SK-N-MC (cell line): ENCODE measurements at regions not wholly inside any gene's neighbourhood (a gene's known extent, or its start where the extent isn't known, plus 50 kb on each side); places are given as distances from the start of the nearest gene placed in this dataset.

Source experiments
- EZH2 ChIP-seq: fragments of 200-600 bp; sonication (generic); IDR thresholded peaks from one replicate; pipeline ENCODE4 v1.6.1; 2017; ENCODE audit warnings: antibody characterized with exemption
- FOXP2 ChIP-seq: optimal IDR thresholded peaks from 2 replicates; pipeline ENCODE3; 2011; ENCODE audit warnings: mild to moderate bottlenecking, moderate library complexity; ENCODE audit not compliant: insufficient read depth; ENCODE audit errors: extremely low read length, control extremely low read depth
- POLR2AphosphoS5 ChIP-seq: IDR thresholded peaks from 2 replicates; pipeline ENCODE4 v1.6.1; 2012; ENCODE audit warnings: mild to moderate bottlenecking, low read depth, low read length, borderline replicate concordance

DNA sequence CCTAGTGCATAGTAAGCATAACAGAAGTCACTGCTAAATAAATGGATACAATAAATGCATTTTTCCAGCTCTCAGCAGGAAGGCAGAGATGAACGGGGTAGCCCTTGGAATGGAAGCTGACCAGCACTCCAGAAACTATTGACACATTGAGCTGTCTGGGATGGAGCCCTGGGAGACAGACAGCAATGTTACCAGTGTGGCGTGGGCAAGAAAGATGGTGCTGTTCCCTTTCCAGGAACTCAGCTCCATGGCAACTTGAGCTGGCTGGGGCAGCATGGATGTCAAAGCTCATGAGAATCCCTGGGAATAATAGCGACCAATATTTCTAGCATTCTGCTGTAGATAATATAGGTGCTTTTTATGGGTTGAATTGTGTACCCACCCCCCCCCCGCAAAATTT is 104.3 kb upstream of the PTPRT start:
- TF ChIP-seq POLR2AphosphoS5 (no peak), EZH2 (no peak), FOXP2 (no peak)
